Mesothelial cell of epicardium (in vitro differentiated cells): ENCODE measurements at regions not wholly inside any gene's neighbourhood (a gene's known extent, or its start where the extent isn't known, plus 50 kb on each side); places are given as distances from the start of the nearest gene placed in this dataset.
A peak's percentile ranks its signal among the peaks of the same experiment; 100 is the strongest.

Source experiments
- DNase-seq, 2 experiments: peaks; one replicate each; pipeline ENCODE4 v3.0.0; 2021; ENCODE audit warnings: low spot score in 2 of 2; ENCODE audit not compliant: unreplicated experiment in 2 of 2
- H3K27ac Mint-ChIP-seq: 2 replicates; pipeline ENCODE4 v1.8.0; 2021; ENCODE audit warnings: mixed read lengths
- H3K27me3 Mint-ChIP-seq: 2 replicates; pipeline ENCODE4 v1.8.0; 2021; ENCODE audit warnings: low read depth, mixed read lengths
- H3K36me3 Mint-ChIP-seq: 2 replicates; pipeline ENCODE4 v1.8.0; 2021; ENCODE audit warnings: mixed read lengths
- H3K4me1 Mint-ChIP-seq: 2 replicates; pipeline ENCODE4 v1.8.0; 2021; ENCODE audit warnings: mixed read lengths
- H3K4me3 Mint-ChIP-seq: 2 replicates; pipeline ENCODE4 v1.8.0; 2021; ENCODE audit warnings: mild to moderate bottlenecking, moderate library complexity, mixed read lengths
- H3K9me3 Mint-ChIP-seq: 2 replicates; pipeline ENCODE4 v1.8.0; 2021; ENCODE audit warnings: mixed read lengths
- TF ChIP-seq, protein P1 (sequence below): fragments of 200-600 bp; sonication (generic); IDR thresholded peaks from one replicate; pipeline ENCODE4 v1.5.0; 2021; ENCODE audit warnings: antibody characterized with exemption; ENCODE audit not compliant: unreplicated experiment

DNA sequence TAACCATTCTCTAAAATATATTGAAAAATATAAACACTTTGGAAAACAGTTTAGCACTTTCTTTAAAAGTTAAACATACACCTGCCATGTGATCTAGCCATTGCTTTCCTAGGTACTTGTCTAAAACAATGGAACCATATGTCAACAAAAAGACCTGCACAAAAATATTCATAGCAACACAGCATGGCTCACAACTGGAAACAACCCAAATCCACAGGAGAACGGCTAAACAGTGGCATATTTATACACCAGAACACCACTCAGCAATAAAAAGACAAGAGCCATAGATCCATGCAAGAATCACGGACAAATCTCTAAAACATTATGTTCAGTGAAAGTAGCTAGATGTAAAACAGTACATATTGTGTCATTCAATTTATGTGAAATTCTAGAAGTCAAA is 221.3 kb upstream of the UBE2E2 start:
- Mint-ChIP-seq H3K9me3 (peaks cover 15% of the 10 kb centered on the region), H3K27ac (no peak overlapping the region), H3K4me3 (no peak overlapping the region), H3K36me3 (no peaks in the 10 kb centered on the region), H3K4me1 (peaks cover 25% of the 10 kb centered on the region), H3K27me3 (peaks cover 16% of the 10 kb centered on the region)
- TF ChIP-seq, protein P1, sequence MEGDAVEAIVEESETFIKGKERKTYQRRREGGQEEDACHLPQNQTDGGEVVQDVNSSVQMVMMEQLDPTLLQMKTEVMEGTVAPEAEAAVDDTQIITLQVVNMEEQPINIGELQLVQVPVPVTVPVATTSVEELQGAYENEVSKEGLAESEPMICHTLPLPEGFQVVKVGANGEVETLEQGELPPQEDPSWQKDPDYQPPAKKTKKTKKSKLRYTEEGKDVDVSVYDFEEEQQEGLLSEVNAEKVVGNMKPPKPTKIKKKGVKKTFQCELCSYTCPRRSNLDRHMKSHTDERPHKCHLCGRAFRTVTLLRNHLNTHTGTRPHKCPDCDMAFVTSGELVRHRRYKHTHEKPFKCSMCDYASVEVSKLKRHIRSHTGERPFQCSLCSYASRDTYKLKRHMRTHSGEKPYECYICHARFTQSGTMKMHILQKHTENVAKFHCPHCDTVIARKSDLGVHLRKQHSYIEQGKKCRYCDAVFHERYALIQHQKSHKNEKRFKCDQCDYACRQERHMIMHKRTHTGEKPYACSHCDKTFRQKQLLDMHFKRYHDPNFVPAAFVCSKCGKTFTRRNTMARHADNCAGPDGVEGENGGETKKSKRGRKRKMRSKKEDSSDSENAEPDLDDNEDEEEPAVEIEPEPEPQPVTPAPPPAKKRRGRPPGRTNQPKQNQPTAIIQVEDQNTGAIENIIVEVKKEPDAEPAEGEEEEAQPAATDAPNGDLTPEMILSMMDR = no peak
- no peak for DNase-seq

DNA sequence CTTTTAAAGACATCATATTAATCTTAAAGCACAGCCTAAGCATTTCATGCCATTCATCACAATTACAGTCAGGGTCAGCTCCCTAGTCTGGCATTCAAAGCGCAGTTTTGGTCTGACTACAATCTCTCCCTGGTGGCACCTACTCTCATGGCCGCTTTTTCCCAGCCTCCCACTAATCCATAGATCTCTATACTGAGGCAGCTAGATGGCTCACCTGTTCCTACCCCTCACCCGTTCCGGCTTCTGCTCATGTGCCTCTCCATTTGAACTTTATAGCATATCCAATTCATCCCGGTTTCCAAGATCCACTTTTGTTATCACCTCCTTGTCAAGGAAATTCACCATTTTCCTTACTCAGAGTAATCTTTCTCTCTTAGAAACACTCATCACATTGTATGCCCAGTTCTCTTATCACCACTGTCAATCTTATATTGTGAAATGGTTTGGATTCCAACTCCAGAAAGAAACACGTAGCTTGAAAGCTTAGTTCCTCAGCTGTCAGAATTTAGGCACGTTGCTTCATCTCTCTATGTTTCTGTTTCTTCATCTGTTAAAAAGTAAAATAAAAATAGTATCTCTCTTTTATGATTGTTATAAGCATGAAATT is 220.0 kb upstream of the UBE2E2 start:
- Mint-ChIP-seq H3K9me3 (peaks cover 15% of the 10 kb centered on the region), H3K36me3 (no peaks in the 10 kb centered on the region), H3K27ac (peak overlapping the region; percentile 36), H3K27me3 (peaks cover 22% of the 10 kb centered on the region), H3K4me3 (no peak overlapping the region), H3K4me1 (peaks cover 25% of the 10 kb centered on the region)
- TF ChIP-seq, protein P1 = no peak
- no peak for DNase-seq

- peaks cover 37% of the 10 kb centered on the region for H3K27me3 Mint-ChIP-seq
- DNase-seq = no peak
- no peak overlapping the region for H3K4me3 Mint-ChIP-seq
- TF ChIP-seq, protein P1 = no peak
- no peaks in the 10 kb centered on the region for H3K36me3 Mint-ChIP-seq
- no peak overlapping the region for H3K27ac Mint-ChIP-seq
- H3K9me3 Mint-ChIP-seq = peaks cover 15% of the 10 kb centered on the region
- peaks cover 15% of the 10 kb centered on the region for H3K4me1 Mint-ChIP-seq
Observed at GRCh38 chr3:22986958-22987357, 216.2 kb upstream of the UBE2E2 start.

DNA sequence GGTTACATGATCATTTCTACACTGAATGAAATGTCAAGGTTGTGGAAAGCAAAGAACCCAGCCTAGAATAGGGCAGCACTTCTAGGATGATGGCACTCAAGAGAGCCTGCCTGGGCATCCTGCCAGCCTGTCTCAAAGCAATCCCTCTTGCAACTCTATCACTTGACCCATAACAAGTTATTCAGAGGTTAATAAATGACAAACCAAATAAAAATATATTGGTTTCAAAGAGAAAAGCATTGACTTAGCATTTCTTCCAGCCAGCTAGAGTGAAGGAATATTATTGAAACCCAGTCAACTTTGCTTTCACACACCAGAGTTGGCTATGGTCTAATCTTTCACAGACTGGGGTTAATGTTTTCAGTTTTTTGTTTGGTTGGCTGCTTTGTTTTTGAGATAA is 214.6 kb upstream of the UBE2E2 start:
- H3K27me3 Mint-ChIP-seq = peaks cover 33% of the 10 kb centered on the region
- no peak for DNase-seq
- peaks cover 5% of the 10 kb centered on the region for H3K4me1 Mint-ChIP-seq
- no peak overlapping the region for H3K27ac Mint-ChIP-seq
- H3K4me3 Mint-ChIP-seq = no peak overlapping the region
- H3K36me3 Mint-ChIP-seq = no peaks in the 10 kb centered on the region
- TF ChIP-seq, protein P1 = no peak
- H3K9me3 Mint-ChIP-seq = peaks cover 15% of the 10 kb centered on the region

GRCh38 chr3:22989716-22990115 is 213.4 kb upstream of the UBE2E2 start:
- TF ChIP-seq, protein P1 = no peak
- no peak overlapping the region for H3K27ac Mint-ChIP-seq
- DNase-seq = no peak
- H3K9me3 Mint-ChIP-seq = peaks cover 15% of the 10 kb centered on the region
- peaks cover 30% of the 10 kb centered on the region for H3K27me3 Mint-ChIP-seq
- H3K36me3 Mint-ChIP-seq = no peaks in the 10 kb centered on the region
- no peak overlapping the region for H3K4me3 Mint-ChIP-seq
- H3K4me1 Mint-ChIP-seq = peaks cover 3% of the 10 kb centered on the region
